Adrenal gland (tissue), 9 donors: ENCODE measurements at regions not wholly inside any gene's neighbourhood (a gene's known extent, or its start where the extent isn't known, plus 50 kb on each side); places are given as distances from the start of the nearest gene placed in this dataset.

Experiments
- DNase-seq, 7 donors: peaks; one replicate each; pipeline ENCODE4 v3.0.0-alpha.2; 2019 to 2020
- H3K27ac ChIP-seq, 5 donors: fragments of 200-600 bp; sonication (generic) in 4 of 5; 1 replicate in 3 of 5; 2 replicates in 2 of 5; pipeline versions ENCODE4 v1.5.1 to v1.8.0; 2016 to 2020; ENCODE audit warnings: mild to moderate bottlenecking in 1 of 5
- H3K27me3 ChIP-seq: fragments of 200-600 bp; 2 replicates; pipeline ENCODE4 v1.8.0; 2021
- H3K36me3 ChIP-seq, 2 donors: fragments of 200-600 bp; replicated peaks in 1 of 2; 1 replicate in 1 of 2; 2 replicates in 1 of 2; pipeline versions ENCODE4 v1.5.1 to v1.8.0; 2018 to 2022
- H3K4me1 ChIP-seq, 2 donors: fragments of 200-600 bp; replicated peaks in 1 of 2; 1 replicate in 1 of 2; 2 replicates in 1 of 2; pipeline versions ENCODE4 v1.5.1 to v1.8.0; 2018 to 2021
- H3K4me3 ChIP-seq, 4 donors: fragments of 200-600 bp; sonication (generic) in 3 of 4; one replicate each; pipeline ENCODE4 v1.5.1; 2016 to 2018
- H3K9me3 ChIP-seq, 3 donors: fragments of 200-600 bp; sonication (generic) in 1 of 3; replicated peaks in 1 of 3; 1 replicate in 2 of 3; 2 replicates in 1 of 3; pipeline versions ENCODE4 v1.5.1 to v1.8.0; 2016 to 2021
- POLR2A ChIP-seq, 2 donors: fragments of 450-650 bp; IDR thresholded peaks; one replicate each; pipeline ENCODE4 v1.6.1; 2017; ENCODE audit warnings: antibody characterized with exemption in 2 of 2, mild to moderate bottlenecking in 2 of 2, moderate library complexity in 1 of 2
- WGBS, 4 donors: extraction: QIAGEN DNeasy Blood & Tissue Kit in 2 of 4; methylation state at CpG; one replicate each; pipeline versions ENCODE4 v1.1.5 to v1.1.7; 2013 to 2017; 5-methylcytosine and 5-hydroxymethylcytosine counted together
- intact Hi-C, 2 donors: fragments of 100-400 bp; cut with DNase I; formaldehyde crosslinking; loops; one replicate each; pipeline versions ENCODE4 v1.14.1 to v1.15.0; 2022 to 2023
- TF ChIP-seq, protein P1 (sequence below), 6 experiments: fragments of 450-650 bp in 4 of 6; fragments of 200-600 bp in 2 of 6; sonication (generic) in 1 of 6; IDR thresholded peaks; 1 replicate in 5 of 6; 2 replicates in 1 of 6; pipeline versions ENCODE4 v1.5.1 to v1.8.0; 2016 to 2021; ENCODE audit warnings: antibody characterized with exemption in 6 of 6, mild to moderate bottlenecking in 2 of 6, moderate library complexity in 1 of 6
- donor health status: healthy with polysubstance abuse.
- donor health status: Bipolar disorder and iron deficiency.
- donor health status: DM: yes; HTN: yes; CAD: no.
- donor health status: DM: no; HTN: no; CAD: no.
- donor health status: DM: no; HTN: no; CAD: no.

GRCh38 chr18:43649649-43650357, 372.5 kb upstream of the SYT4 start:
- no peak for DNase-seq
- Histone ChIP-seq H3K27me3 (no peaks in the 10 kb centered on the region), H3K4me3 (no peak overlapping the region), H3K9me3 (no peaks in the 10 kb centered on the region), H3K4me1 (no peaks in the 10 kb centered on the region), H3K27ac (no peak overlapping the region), H3K36me3 (no peaks in the 10 kb centered on the region)
- intact Hi-C loops: no loop called here
- TF ChIP-seq POLR2A (IDR thresholded peaks at IDR 0.05): no peak
- TF ChIP-seq, protein P1, sequence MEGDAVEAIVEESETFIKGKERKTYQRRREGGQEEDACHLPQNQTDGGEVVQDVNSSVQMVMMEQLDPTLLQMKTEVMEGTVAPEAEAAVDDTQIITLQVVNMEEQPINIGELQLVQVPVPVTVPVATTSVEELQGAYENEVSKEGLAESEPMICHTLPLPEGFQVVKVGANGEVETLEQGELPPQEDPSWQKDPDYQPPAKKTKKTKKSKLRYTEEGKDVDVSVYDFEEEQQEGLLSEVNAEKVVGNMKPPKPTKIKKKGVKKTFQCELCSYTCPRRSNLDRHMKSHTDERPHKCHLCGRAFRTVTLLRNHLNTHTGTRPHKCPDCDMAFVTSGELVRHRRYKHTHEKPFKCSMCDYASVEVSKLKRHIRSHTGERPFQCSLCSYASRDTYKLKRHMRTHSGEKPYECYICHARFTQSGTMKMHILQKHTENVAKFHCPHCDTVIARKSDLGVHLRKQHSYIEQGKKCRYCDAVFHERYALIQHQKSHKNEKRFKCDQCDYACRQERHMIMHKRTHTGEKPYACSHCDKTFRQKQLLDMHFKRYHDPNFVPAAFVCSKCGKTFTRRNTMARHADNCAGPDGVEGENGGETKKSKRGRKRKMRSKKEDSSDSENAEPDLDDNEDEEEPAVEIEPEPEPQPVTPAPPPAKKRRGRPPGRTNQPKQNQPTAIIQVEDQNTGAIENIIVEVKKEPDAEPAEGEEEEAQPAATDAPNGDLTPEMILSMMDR (IDR thresholded peaks at IDR 0.05): no peak
- 25 to 47% (median 38%) methylated on average over 1 of the region's 1 CpG for WGBS, 4 donors

DNA sequence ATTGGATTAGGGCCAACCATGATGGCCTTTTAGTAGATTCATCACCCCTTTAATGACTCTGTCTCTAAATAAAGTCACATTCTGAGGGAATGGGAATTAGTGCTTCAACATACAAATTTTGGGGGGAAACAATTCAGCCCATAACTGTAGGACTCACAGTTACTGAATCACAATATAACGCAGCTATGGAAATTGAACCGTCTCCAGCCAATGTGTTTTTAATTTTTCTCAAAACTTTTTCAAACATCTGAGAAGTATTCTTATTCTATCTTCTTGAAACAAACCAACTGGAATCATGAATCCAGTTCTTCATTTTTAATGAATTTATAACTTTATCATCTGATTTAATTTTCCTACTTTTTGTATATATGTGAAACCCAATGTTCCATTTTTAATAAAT, 373.1 kb upstream of the SYT4 start:
- no peak for DNase-seq
- Histone ChIP-seq H3K9me3 (no peaks in the 10 kb centered on the region), H3K27ac (no peak overlapping the region), H3K27me3 (no peaks in the 10 kb centered on the region), H3K36me3 (no peaks in the 10 kb centered on the region), H3K4me3 (no peak overlapping the region), H3K4me1 (no peaks in the 10 kb centered on the region)
- WGBS, 4 donors: 19 to 40% (median 26%) methylated on average over 2 of the region's 2 CpGs
- TF ChIP-seq POLR2A (IDR thresholded peaks at IDR 0.05): no peak
- TF ChIP-seq, protein P1 (IDR thresholded peaks at IDR 0.05): no peak
- intact Hi-C loops: no loop called here

DNA sequence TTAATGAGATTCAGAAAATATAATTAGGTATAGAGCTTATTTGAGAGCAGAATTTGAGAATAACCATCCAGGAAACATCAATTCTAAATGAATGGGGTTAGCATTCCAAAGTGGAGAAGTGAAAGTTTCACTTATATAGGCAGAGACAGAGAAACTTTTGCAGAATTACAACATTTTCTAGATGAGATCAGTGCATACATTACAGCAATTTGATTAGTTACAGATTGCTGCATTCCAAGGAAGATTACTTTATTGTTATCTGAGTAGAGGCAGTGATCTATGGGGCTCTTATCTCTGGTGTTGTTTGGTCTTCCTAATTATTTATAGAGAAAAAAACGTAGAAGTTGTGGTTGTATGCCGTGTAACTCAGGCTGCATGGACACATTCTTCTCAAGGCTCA, 373.8 kb upstream of the SYT4 start:
- no peak for TF ChIP-seq POLR2A (IDR thresholded peaks at IDR 0.05)
- Histone ChIP-seq H3K4me3 (no peak overlapping the region), H3K36me3 (no peaks in the 10 kb centered on the region), H3K9me3 (no peaks in the 10 kb centered on the region), H3K27ac (no peak overlapping the region), H3K27me3 (no peaks in the 10 kb centered on the region), H3K4me1 (no peaks in the 10 kb centered on the region)
- intact Hi-C loops: no loop called here
- DNase-seq: no peak
- 18 to 38% (median 26%) methylated on average over 2 of the region's 2 CpGs for WGBS, 4 donors

DNA sequence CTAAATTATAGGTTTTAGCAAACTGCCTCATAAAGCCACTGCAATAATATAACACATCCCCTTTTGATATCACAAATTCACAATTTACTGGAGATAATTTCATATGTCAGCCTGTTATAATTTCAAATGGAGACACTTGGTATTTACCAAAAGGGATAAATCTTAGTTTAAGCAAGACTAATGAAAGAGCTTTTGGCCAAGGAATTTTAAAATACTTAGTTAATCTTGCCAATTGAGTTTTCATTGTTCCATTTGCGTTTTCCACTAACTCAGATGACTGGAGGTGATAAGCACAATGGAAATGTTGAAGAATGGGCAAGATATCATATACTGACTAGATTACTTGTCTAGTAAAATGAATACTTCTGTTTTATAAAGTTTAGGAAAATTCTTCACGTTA, 379.3 kb upstream of the SYT4 start:
- no peaks in the 10 kb centered on the region for H3K27me3 ChIP-seq
- H3K27ac ChIP-seq: no peak overlapping the region
- H3K4me3 ChIP-seq: no peak overlapping the region
- WGBS, 4 donors: 68 to 76% (median 74%) methylated on average over 2 of the region's 2 CpGs
- H3K9me3 ChIP-seq: no peaks in the 10 kb centered on the region
- no peaks in the 10 kb centered on the region for H3K36me3 ChIP-seq
- intact Hi-C loops: no loop called here
- DNase-seq: no peak
- no peaks in the 10 kb centered on the region for H3K4me1 ChIP-seq
- no peak for TF ChIP-seq POLR2A (IDR thresholded peaks at IDR 0.05)
- TF ChIP-seq, protein P1 (IDR thresholded peaks at IDR 0.05): no peak

DNA sequence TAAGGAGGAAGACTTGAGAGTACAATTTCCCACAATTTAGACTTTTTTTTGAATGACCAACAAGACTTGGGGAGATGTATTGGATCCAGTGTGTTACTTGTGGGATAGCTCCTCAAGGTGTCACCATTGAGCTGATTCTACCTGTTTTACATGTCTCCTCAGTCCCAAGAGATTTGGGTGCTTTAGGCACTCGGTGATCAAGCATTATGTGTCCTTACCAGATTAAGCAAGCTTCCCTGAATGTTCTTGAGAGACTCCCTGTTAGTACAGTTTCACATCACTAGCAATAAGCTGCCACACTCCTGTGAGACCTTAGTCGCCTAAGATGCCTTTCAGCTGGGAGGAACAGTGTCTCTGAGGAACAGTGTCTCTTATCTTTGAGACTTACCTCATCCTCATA, 384.3 kb upstream of the SYT4 start:
- H3K4me3 ChIP-seq: no peak overlapping the region
- intact Hi-C loops: no loop called here
- WGBS, 4 donors: 34 to 42% (median 37%) methylated on average over 2 of the region's 2 CpGs

More for the DNA sequence above, 384.3 kb upstream of the SYT4 start:
- no peak for TF ChIP-seq POLR2A (IDR thresholded peaks at IDR 0.05)
- TF ChIP-seq, protein P1 (IDR thresholded peaks at IDR 0.05): peak in 1 of 6 experiments; percentile 24
- Histone ChIP-seq H3K36me3 (no peaks in the 10 kb centered on the region), H3K27me3 (no peaks in the 10 kb centered on the region), H3K27ac (no peak overlapping the region), H3K4me1 (no peaks in the 10 kb centered on the region), H3K9me3 (no peaks in the 10 kb centered on the region)
- DNase-seq: peak in 1 of 7 donors; percentile 3
